H1 (cell line): ENCODE measurements at regions not wholly inside any gene's neighbourhood (a gene's known extent, or its start where the extent isn't known, plus 50 kb on each side); places are given as distances from the start of the nearest gene placed in this dataset.

ENCODE experiments used
- CTCF ChIA-PET: fragments of 300-600 bp; sonication (Branson Sonifier 250); formaldehyde crosslinking; loops from one replicate; lab custom pipeline; 2021; ENCODE audit not compliant: partially characterized antibody; lab: Charles Lee
- POLR2A ChIA-PET: fragments of 300-600 bp; sonication (Branson Sonifier 250); formaldehyde crosslinking; loops from one replicate; lab custom pipeline; 2021; ENCODE audit warnings: inconsistent platforms; ENCODE audit not compliant: partially characterized antibody; lab: Charles Lee
- DNase-seq, 2 experiments: peaks; one replicate each; pipeline versions ENCODE4 v3.0.0 to v3.0.0-alpha.2; 2010 to 2022; ENCODE audit warnings: low spot score in 2 of 2, low read depth in 1 of 2, mixed read lengths in 1 of 2
- FAIRE-seq: peaks from 2 replicates; lab custom pipeline; 2011; peaks lifted over from hg19 to GRCh38; lab: Jason Lieb, UNC
- H2AFZ ChIP-seq: 2 replicates; pipeline ENCODE4 v1.8.1; 2012; ENCODE audit warnings: low read length, inconsistent platforms
- H2AK5ac ChIP-seq: 2 replicates; pipeline ENCODE4 v1.6.1; 2013; ENCODE audit warnings: low read depth, low read length
- H2BK120ac ChIP-seq: replicated peaks from 2 replicates; pipeline ENCODE3; 2013; ENCODE audit warnings: low read depth, low read length, inconsistent platforms
- H2BK12ac ChIP-seq: 2 replicates; pipeline ENCODE4 v1.6.1; 2013; ENCODE audit warnings: low read depth, low read length
- H2BK15ac ChIP-seq: 2 replicates; pipeline ENCODE4 v1.6.1; 2013; ENCODE audit warnings: low read length
- H2BK20ac ChIP-seq: 2 replicates; pipeline ENCODE4 v1.6.1; 2013; ENCODE audit warnings: low read length
- H2BK5ac ChIP-seq: 2 replicates; pipeline ENCODE4 v1.6.1; 2013; ENCODE audit warnings: low read depth, low read length
- H3K14ac ChIP-seq: 2 replicates; pipeline ENCODE4 v1.6.1; 2013; ENCODE audit warnings: inconsistent platforms; ENCODE audit not compliant: insufficient read length
- H3K18ac ChIP-seq: 2 replicates; pipeline ENCODE4 v1.6.1; 2013; ENCODE audit warnings: low read length; ENCODE audit errors: extremely low read depth
- H3K23ac ChIP-seq: 2 replicates; pipeline ENCODE4 v1.6.1; 2013; ENCODE audit warnings: inconsistent platforms; ENCODE audit not compliant: insufficient read length
- H3K23me2 ChIP-seq: 2 replicates; pipeline ENCODE4 v1.6.1; 2013; ENCODE audit warnings: low read depth, low read length
- H3K27ac ChIP-seq: 2 replicates; pipeline ENCODE4 v1.6.1; 2011; ENCODE audit warnings: low read depth, low read length, inconsistent platforms
- H3K27me3 ChIP-seq, 4 experiments: replicated peaks in 1 of 4; 1 replicate in 1 of 4; 2 replicates in 3 of 4; pipeline versions ENCODE4 v1.6.1 to v1.8.1; 2011 to 2013; ENCODE audit warnings: low read length in 3 of 4, mild to moderate bottlenecking in 3 of 4, inconsistent platforms in 2 of 4, mixed read lengths in 2 of 4, moderate library complexity in 1 of 4; ENCODE audit not compliant: control insufficient read depth in 3 of 4, insufficient read depth in 3 of 4; ENCODE audit errors: extremely low read depth in 1 of 4
- H3K36me3 ChIP-seq, 4 experiments: 2 replicates each; pipeline versions ENCODE4 v1.6.1 to v1.8.1; 2011 to 2013; ENCODE audit warnings: mild to moderate bottlenecking in 4 of 4, low read length in 3 of 4, moderate library complexity in 2 of 4, control low read depth in 1 of 4, inconsistent platforms in 1 of 4; ENCODE audit not compliant: insufficient read depth in 4 of 4, control insufficient read depth in 2 of 4
- H3K4ac ChIP-seq: replicated peaks from 2 replicates; pipeline ENCODE3; 2013; ENCODE audit warnings: low read length, low read depth, mixed read lengths, inconsistent platforms; ENCODE audit not compliant: insufficient read length
- H3K4me1 ChIP-seq, 4 experiments: replicated peaks in 1 of 4; 1 replicate in 1 of 4; 2 replicates in 3 of 4; pipeline versions ENCODE4 v1.6.1 to v1.8.1; 2011 to 2013; ENCODE audit warnings: low read length in 3 of 4, inconsistent platforms in 2 of 4, mixed read lengths in 1 of 4; ENCODE audit not compliant: insufficient read depth in 4 of 4, control insufficient read depth in 3 of 4
- H3K4me2 ChIP-seq, 2 experiments: 2 replicates each; pipeline versions ENCODE4 v1.6.1 to v1.8.1; 2011 to 2013; ENCODE audit warnings: low read depth in 2 of 2, low read length in 2 of 2, control low read depth in 1 of 2, inconsistent platforms in 1 of 2, mild to moderate bottlenecking in 1 of 2; ENCODE audit not compliant: insufficient read depth in 1 of 2
- H3K4me3 ChIP-seq, 4 experiments: fragments of 200-600, 300-600 bp in 1 of 4; sonication (generic), shearing (Covaris generic), sonication (Bioruptor Twin) in 1 of 4; 2 replicates each; pipeline versions ENCODE4 v1.5.1 to v1.8.1; 2011 to 2016; ENCODE audit warnings: low read length in 4 of 4, low read depth in 3 of 4, control low read depth in 2 of 4, inconsistent platforms in 2 of 4, mild to moderate bottlenecking in 2 of 4, mixed read lengths in 1 of 4, moderate library complexity in 1 of 4; ENCODE audit not compliant: insufficient read depth in 2 of 4; ENCODE audit errors: extremely low read depth in 1 of 4
- H3K56ac ChIP-seq: replicated peaks from 2 replicates; pipeline ENCODE3; 2013; ENCODE audit warnings: low read depth, mild to moderate bottlenecking, mixed read lengths, low read length, inconsistent platforms; ENCODE audit not compliant: insufficient read length
- H3K79me1 ChIP-seq: 2 replicates; pipeline ENCODE4 v1.6.1; 2013; ENCODE audit warnings: low read depth, low read length, control low read depth
- H3K79me2 ChIP-seq, 2 experiments: 2 replicates each; pipeline versions ENCODE4 v1.6.1 to v1.8.1; 2012 to 2013; ENCODE audit warnings: low read length in 2 of 2, mild to moderate bottlenecking in 2 of 2, inconsistent platforms in 1 of 2; ENCODE audit not compliant: insufficient read depth in 2 of 2, control insufficient read depth in 1 of 2
- H3K9ac ChIP-seq, 4 experiments: replicated peaks in 1 of 4; 1 replicate in 1 of 4; 2 replicates in 3 of 4; pipeline versions ENCODE4 v1.6.1 to v1.8.1; 2011 to 2013; ENCODE audit warnings: low read depth in 3 of 4, low read length in 3 of 4, control low read depth in 2 of 4, mild to moderate bottlenecking in 2 of 4, moderate library complexity in 2 of 4, inconsistent platforms in 1 of 4; ENCODE audit errors: extremely low read depth in 1 of 4
- H3K9me3 ChIP-seq, 2 experiments: 2 replicates each; pipeline versions ENCODE4 v1.6.1 to v1.8.1; 2012 to 2013; ENCODE audit warnings: mild to moderate bottlenecking in 2 of 2, moderate library complexity in 2 of 2, control low read depth in 1 of 2, inconsistent platforms in 1 of 2, low read depth in 1 of 2, low read length in 1 of 2, mixed read lengths in 1 of 2; ENCODE audit not compliant: insufficient read depth in 2 of 2
- H4K20me1 ChIP-seq, 2 experiments: replicated peaks in 1 of 2; 2 replicates each; pipeline versions ENCODE3 to v1.8.1; 2011 to 2013; ENCODE audit warnings: inconsistent platforms in 2 of 2, low read length in 2 of 2, mild to moderate bottlenecking in 1 of 2; ENCODE audit not compliant: insufficient read depth in 2 of 2, control insufficient read depth in 1 of 2
- H4K5ac ChIP-seq: 2 replicates; pipeline ENCODE4 v1.6.1; 2013; ENCODE audit warnings: low read length, low read depth, mixed read lengths, inconsistent platforms; ENCODE audit not compliant: insufficient read length
- H4K8ac ChIP-seq: 2 replicates; pipeline ENCODE4 v1.8.0; 2013; ENCODE audit warnings: mild to moderate bottlenecking, moderate library complexity, low read length, inconsistent platforms; ENCODE audit not compliant: insufficient read depth; ENCODE audit errors: extremely low read depth
- H4K91ac ChIP-seq: replicated peaks from 2 replicates; pipeline ENCODE3; 2013; ENCODE audit warnings: low read length, mixed read lengths, inconsistent platforms; ENCODE audit not compliant: insufficient read length
- EZH2 ChIP-seq: fragments of 200-600 bp; sonication (generic); IDR thresholded peaks from 2 replicates; pipeline ENCODE4 v1.7.1; 2012; ENCODE audit warnings: low read depth, mild to moderate bottlenecking, moderate library complexity, low read length, inconsistent platforms; ENCODE audit not compliant: severe bottlenecking
- FOSL1 ChIP-seq: IDR thresholded peaks from 2 replicates; pipeline ENCODE4 v1.6.1; 2011; ENCODE audit warnings: mild to moderate bottlenecking, low read depth, low read length, moderate library complexity; ENCODE audit not compliant: insufficient read depth
- GABPA ChIP-seq: IDR thresholded peaks from 2 replicates; pipeline ENCODE4 v1.6.1; 2011; ENCODE audit warnings: mild to moderate bottlenecking, low read length, moderate library complexity, borderline replicate concordance; ENCODE audit not compliant: insufficient read depth
- POLR2AphosphoS5 ChIP-seq: IDR thresholded peaks from 2 replicates; pipeline ENCODE4 v1.6.1; 2011; ENCODE audit warnings: low read depth, low read length
- WGBS, 2 experiments: shearing (Covaris generic) in 1 of 2; methylation state at CpG; one replicate each; pipeline versions ENCODE4 v1.1.6 to v1.1.7; 2013 to 2015; ENCODE audit warnings: low lambda C conversion rate in 2 of 2, mixed read lengths in 2 of 2, inconsistent platforms in 1 of 2, low coverage in 1 of 2, missing lambda C conversion rate in 1 of 2; ENCODE audit not compliant: insufficient replicate concordance in 2 of 2, insufficient coverage in 1 of 2, insufficient read length in 1 of 2; ENCODE audit errors: extremely low coverage in 1 of 2, missing lambda C conversion rate in 1 of 2; 5-methylcytosine and 5-hydroxymethylcytosine counted together
- TF ChIP-seq, protein P1 (sequence below): IDR thresholded peaks from 2 replicates; pipeline ENCODE4 v1.6.1; 2012; ENCODE audit warnings: inconsistent platforms

DNA sequence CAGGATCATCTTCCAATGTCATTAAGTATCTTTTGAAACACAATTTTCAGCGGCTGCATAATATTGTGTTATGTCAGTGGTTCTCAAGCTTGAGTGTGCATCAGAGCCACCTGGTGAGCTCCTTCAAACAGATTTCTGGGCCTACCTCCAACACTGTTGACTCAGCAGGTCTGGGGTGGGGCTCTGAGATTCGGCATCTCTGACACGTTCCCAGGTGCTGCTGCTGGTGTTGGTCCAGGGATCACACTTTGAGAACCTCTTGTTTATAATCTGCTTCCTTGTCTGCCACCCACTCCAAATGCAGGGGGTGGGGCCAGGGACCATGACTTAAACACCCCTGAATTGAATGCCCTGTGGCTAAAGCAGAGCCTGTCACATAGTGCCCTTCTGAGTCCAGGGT, 73.8 kb upstream of the HNF1B start:
- Histone ChIP-seq H4K8ac (no peak overlapping the region), H2BK5ac (no peak overlapping the region), H2AK5ac (no peak overlapping the region), H3K14ac (no peak overlapping the region), H4K5ac (no peak overlapping the region), H3K27me3 (no peaks in the 10 kb centered on the region), H3K4ac (no peak overlapping the region), H3K27ac (no peak overlapping the region), H3K56ac (no peak overlapping the region), H3K18ac (no peak overlapping the region), H2AFZ (no peak overlapping the region), H2BK12ac (no peak overlapping the region), H2BK15ac (no peak overlapping the region), H3K4me3 (no peak overlapping the region), H2BK20ac (no peak overlapping the region), H3K79me1 (no peaks in the 10 kb centered on the region), H4K91ac (no peak overlapping the region), H3K9ac (no peak overlapping the region), H3K23me2 (no peaks in the 10 kb centered on the region), H3K79me2 (no peaks in the 10 kb centered on the region), H3K4me1 (no peaks in the 10 kb centered on the region), H3K23ac (no peak overlapping the region), H4K20me1 (no peaks in the 10 kb centered on the region), H2BK120ac (no peak overlapping the region), H3K4me2 (no peak overlapping the region), H3K9me3 (no peaks in the 10 kb centered on the region), H3K36me3 (no peaks in the 10 kb centered on the region)
- DNase-seq: no peak
- 85% methylated on average over 3 of the region's 3 CpGs; no CpG with 5 or more reads in 1 of the 2 experiments for WGBS, 2 experiments
- no peak for FAIRE-seq
- TF ChIP-seq, protein P1, sequence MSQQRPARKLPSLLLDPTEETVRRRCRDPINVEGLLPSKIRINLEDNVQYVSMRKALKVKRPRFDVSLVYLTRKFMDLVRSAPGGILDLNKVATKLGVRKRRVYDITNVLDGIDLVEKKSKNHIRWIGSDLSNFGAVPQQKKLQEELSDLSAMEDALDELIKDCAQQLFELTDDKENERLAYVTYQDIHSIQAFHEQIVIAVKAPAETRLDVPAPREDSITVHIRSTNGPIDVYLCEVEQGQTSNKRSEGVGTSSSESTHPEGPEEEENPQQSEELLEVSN: no peak
- TF ChIP-seq GABPA (no peak), EZH2 (no peak), FOSL1 (no peak), POLR2AphosphoS5 (no peak)
- CTCF ChIA-PET: interaction anchor here (0.7 to 0.9 kb wide), 2 partner anchors 30 to 164 kb away, joined by 3 read pairs; no protein-coding TSS in a partner anchor
- POLR2A ChIA-PET: no interaction called here
